ENCODE measurements at regions not wholly inside any gene's neighbourhood (a gene's known extent, or its start where the extent isn't known, plus 50 kb on each side); places are given as distances from the start of the nearest gene placed in this dataset.

DNA sequence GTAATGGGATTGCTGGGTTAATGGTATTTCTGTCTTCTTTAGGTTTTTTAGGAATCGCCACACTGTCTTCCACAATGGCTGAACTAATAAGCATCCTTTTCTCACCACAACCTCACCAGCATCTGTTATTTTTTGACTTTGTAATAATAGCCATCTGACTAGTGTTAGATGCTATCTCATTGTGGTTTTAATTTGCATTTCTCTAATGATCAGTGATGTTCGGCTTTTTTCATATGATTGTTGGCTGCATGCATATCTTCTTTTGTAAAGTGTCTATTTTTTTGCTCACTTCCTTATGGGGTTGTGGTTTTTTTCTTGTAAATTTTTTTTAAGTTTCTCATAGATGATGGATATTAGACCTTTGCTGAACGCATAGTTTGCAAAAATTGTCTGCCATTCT is 377.9 kb downstream of the GALC start:
- TF ChIP-seq POLR2AphosphoS5 (IDR thresholded peaks at IDR 0.05; ENCODE audit: low read depth, low read length) (no peak), TAF1 (IDR thresholded peaks at IDR 0.05; ENCODE audit: borderline replicate concordance, insufficient read depth, low read length) (no peak)
- TF ChIP-seq, protein P1, sequence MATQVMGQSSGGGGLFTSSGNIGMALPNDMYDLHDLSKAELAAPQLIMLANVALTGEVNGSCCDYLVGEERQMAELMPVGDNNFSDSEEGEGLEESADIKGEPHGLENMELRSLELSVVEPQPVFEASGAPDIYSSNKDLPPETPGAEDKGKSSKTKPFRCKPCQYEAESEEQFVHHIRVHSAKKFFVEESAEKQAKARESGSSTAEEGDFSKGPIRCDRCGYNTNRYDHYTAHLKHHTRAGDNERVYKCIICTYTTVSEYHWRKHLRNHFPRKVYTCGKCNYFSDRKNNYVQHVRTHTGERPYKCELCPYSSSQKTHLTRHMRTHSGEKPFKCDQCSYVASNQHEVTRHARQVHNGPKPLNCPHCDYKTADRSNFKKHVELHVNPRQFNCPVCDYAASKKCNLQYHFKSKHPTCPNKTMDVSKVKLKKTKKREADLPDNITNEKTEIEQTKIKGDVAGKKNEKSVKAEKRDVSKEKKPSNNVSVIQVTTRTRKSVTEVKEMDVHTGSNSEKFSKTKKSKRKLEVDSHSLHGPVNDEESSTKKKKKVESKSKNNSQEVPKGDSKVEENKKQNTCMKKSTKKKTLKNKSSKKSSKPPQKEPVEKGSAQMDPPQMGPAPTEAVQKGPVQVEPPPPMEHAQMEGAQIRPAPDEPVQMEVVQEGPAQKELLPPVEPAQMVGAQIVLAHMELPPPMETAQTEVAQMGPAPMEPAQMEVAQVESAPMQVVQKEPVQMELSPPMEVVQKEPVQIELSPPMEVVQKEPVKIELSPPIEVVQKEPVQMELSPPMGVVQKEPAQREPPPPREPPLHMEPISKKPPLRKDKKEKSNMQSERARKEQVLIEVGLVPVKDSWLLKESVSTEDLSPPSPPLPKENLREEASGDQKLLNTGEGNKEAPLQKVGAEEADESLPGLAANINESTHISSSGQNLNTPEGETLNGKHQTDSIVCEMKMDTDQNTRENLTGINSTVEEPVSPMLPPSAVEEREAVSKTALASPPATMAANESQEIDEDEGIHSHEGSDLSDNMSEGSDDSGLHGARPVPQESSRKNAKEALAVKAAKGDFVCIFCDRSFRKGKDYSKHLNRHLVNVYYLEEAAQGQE (IDR thresholded peaks at IDR 0.05; ENCODE audit: insufficient read depth in 1 of 2, low read depth in 2 of 2, low read length in 2 of 2): no peak

All from PFSK-1 (cell line).